ENCODE measurements at regions not wholly inside any gene's neighbourhood (a gene's known extent, or its start where the extent isn't known, plus 50 kb on each side); places are given as distances from the start of the nearest gene placed in this dataset.

GRCh38 chr10:108822026-108822425 is 1101.3 kb downstream of the XPNPEP1 start:
- TF ChIP-seq CTCF (IDR thresholded peaks at IDR 0.05; ENCODE audit: low read length) (no peak), EZH2 (IDR thresholded peaks at IDR 0.05; ENCODE audit: borderline replicate concordance, low read length) (no peak)

Measured in OCI-LY1 (cell line).